ENCODE measurements at regions not wholly inside any gene's neighbourhood (a gene's known extent, or its start where the extent isn't known, plus 50 kb on each side); places are given as distances from the start of the nearest gene placed in this dataset.

DNA sequence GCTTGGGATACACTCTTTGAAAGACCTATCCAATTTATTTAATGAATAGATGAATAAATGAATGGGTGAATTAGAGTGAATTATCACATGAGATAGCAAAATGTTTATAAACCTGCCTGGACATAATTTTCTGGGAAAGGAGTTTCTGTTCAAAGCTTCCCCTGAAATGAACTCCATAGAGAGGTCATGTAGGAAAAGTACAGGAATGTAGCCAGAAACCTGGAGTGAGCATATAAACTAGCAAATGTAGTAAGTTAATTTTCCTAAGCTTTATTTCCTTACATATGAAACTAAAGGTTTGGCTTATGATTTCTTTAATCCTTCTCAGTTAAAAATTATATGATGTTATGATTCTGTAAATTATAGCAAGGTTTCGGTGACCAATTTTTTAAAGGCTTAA is 380.3 kb upstream of the RSPO3 start:
- TF ChIP-seq, protein P1, sequence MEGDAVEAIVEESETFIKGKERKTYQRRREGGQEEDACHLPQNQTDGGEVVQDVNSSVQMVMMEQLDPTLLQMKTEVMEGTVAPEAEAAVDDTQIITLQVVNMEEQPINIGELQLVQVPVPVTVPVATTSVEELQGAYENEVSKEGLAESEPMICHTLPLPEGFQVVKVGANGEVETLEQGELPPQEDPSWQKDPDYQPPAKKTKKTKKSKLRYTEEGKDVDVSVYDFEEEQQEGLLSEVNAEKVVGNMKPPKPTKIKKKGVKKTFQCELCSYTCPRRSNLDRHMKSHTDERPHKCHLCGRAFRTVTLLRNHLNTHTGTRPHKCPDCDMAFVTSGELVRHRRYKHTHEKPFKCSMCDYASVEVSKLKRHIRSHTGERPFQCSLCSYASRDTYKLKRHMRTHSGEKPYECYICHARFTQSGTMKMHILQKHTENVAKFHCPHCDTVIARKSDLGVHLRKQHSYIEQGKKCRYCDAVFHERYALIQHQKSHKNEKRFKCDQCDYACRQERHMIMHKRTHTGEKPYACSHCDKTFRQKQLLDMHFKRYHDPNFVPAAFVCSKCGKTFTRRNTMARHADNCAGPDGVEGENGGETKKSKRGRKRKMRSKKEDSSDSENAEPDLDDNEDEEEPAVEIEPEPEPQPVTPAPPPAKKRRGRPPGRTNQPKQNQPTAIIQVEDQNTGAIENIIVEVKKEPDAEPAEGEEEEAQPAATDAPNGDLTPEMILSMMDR (IDR thresholded peaks at IDR 0.05) = no peak
- no peak for TF ChIP-seq POLR2A (IDR thresholded peaks at IDR 0.05)

Data from thyroid gland (tissue), 4 donors.